Activated naive CD4-positive, alpha-beta T cell treated with anti-CD3 and anti-CD28 coated beads, Interleukin-2, amount 50 U/mL, for 24 hours (primary cell): ENCODE measurements at regions not wholly inside any gene's neighbourhood (a gene's known extent, or its start where the extent isn't known, plus 50 kb on each side); places are given as distances from the start of the nearest gene placed in this dataset.

Experiments used
- H3K27ac Mint-ChIP-seq: one replicate; pipeline ENCODE4 v1.8.0; 2021; ENCODE audit warnings: mild to moderate bottlenecking, mixed read lengths
- H3K27me3 Mint-ChIP-seq: one replicate; pipeline ENCODE4 v1.8.0; 2021; ENCODE audit warnings: mixed read lengths
- H3K36me3 Mint-ChIP-seq: one replicate; pipeline ENCODE4 v1.8.0; 2021; ENCODE audit warnings: mixed read lengths
- H3K4me1 Mint-ChIP-seq: one replicate; pipeline ENCODE4 v1.8.0; 2021; ENCODE audit warnings: mixed read lengths
- H3K4me3 Mint-ChIP-seq: one replicate; pipeline ENCODE4 v1.8.0; 2021; ENCODE audit warnings: mild to moderate bottlenecking, mixed read lengths
- H3K9me3 Mint-ChIP-seq: one replicate; pipeline ENCODE4 v1.8.0; 2021; ENCODE audit warnings: mixed read lengths

DNA sequence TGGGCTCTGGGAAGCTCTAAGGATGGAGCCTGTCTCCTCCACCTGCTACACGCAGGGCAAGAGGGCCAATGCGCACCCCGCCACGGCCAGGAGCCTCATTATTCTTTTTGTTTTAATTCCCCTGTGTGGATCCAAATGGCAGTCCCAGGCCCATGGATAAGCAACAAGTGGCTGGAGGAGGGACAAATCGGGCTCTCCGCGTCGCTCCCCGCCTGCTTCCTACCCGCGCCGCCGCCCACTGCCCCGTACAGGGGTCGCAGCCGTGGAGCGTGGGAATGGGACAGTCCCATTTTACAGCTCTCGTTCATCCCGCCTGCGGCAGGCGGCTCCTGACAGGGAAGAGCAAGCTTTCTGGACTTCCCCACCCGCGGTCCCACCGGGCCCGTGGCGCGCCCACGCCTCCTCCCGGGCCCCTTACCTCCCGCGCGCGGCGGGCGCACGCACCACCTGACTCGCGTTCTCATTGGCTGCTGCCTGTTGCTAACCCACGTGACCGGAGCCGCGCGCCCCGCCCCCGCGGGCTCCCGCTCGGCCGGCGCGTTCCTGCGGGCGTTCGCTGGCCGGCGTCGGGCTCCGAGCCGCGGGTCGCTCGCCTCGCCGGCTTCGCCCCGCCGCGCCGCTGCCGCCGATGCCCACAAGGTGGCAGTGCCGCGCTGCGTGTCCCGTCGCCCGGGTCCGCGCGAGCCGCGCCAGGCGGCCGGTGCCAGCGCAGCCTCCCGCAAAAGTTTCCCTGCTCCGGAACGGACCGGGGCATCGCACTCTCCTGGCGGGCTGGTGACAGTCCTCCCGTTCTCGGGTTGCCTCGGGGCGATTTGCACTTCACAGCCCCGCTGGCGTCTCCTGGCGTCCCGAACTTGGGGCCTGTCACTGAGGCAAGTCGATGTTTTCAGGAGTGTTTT, 93.3 kb downstream of the CD83 start:
- Mint-ChIP-seq H3K36me3 (no peaks in the 10 kb centered on the region), H3K27me3 (no peaks in the 10 kb centered on the region), H3K4me3 (peak overlapping the region; percentile 87), H3K4me1 (peaks cover 16% of the 10 kb centered on the region), H3K27ac (peak overlapping the region; percentile 46), H3K9me3 (no peaks in the 10 kb centered on the region)

DNA sequence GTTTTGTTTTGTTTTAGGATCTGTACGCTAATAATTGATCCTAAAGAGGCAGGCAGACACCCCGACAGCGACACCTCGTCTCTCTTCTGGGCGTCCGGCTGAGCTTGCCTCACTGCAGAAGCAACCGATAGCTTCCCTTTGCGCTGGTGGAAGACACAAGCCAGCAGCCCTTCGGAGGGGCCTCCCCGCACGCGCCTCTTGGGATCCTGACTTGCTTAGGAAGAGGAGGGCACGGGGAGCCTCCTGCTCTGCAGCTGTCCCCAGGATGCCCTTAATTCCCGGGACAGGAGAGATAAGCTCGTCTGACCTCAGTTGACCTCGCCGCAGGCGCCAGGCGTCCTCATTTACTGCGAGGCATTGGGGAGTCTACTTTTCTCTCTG, 94.0 kb downstream of the CD83 start:
- Mint-ChIP-seq H3K36me3 (no peaks in the 10 kb centered on the region), H3K4me3 (peak overlapping the region; percentile 87), H3K27ac (peak overlapping the region; percentile 46), H3K27me3 (no peaks in the 10 kb centered on the region), H3K9me3 (no peaks in the 10 kb centered on the region), H3K4me1 (peaks cover 16% of the 10 kb centered on the region)

DNA sequence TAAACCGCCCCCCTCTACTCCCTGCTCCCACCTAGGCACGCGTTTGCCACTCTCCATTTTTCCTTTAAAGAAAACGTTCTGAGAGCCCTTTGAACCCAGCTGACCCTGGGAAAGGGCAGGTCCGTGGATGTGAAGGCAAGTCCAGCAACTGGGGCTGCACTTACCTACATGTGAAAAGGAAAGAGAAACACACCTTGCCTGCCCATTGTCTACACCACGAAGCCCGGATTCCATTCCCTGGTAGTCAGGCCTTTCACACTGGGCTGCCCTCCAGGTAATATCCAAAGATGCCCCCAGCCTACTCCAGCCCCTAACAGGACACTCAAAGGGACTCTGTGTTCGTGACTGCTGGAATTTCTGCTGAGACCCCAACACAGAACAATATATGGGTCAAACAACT, 94.4 kb downstream of the CD83 start:
- Mint-ChIP-seq H3K36me3 (no peaks in the 10 kb centered on the region), H3K9me3 (no peaks in the 10 kb centered on the region), H3K4me1 (peaks cover 16% of the 10 kb centered on the region)

DNA sequence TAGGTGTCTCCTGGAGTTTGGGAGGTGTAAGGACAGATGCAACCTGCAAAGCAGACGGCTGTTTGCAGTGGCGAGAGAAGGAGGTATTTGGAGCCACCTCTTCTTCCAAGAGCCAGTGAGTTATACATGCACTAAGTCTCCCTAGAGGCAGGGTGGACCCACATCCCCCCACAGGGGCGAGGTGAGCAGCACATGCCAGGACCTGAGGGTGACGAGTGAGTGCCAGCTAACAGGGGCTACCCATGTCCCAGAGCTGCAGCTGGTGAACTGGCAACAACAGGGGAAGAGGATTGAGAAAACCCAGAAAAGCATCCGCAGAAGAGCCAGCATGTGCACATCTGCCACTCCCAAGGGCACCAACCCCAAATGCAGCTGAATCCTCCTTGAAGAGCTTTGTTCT, 95.1 kb downstream of the CD83 start:
- Mint-ChIP-seq H3K4me1 (peaks cover 16% of the 10 kb centered on the region), H3K27me3 (no peaks in the 10 kb centered on the region), H3K4me3 (no peak overlapping the region), H3K27ac (no peak overlapping the region), H3K36me3 (no peaks in the 10 kb centered on the region), H3K9me3 (no peaks in the 10 kb centered on the region)

More for the DNA sequence above, 94.4 kb downstream of the CD83 start:
- Mint-ChIP-seq H3K27me3 (no peaks in the 10 kb centered on the region), H3K27ac (peak overlapping the region; percentile 91), H3K4me3 (peak overlapping the region; percentile 87)

DNA sequence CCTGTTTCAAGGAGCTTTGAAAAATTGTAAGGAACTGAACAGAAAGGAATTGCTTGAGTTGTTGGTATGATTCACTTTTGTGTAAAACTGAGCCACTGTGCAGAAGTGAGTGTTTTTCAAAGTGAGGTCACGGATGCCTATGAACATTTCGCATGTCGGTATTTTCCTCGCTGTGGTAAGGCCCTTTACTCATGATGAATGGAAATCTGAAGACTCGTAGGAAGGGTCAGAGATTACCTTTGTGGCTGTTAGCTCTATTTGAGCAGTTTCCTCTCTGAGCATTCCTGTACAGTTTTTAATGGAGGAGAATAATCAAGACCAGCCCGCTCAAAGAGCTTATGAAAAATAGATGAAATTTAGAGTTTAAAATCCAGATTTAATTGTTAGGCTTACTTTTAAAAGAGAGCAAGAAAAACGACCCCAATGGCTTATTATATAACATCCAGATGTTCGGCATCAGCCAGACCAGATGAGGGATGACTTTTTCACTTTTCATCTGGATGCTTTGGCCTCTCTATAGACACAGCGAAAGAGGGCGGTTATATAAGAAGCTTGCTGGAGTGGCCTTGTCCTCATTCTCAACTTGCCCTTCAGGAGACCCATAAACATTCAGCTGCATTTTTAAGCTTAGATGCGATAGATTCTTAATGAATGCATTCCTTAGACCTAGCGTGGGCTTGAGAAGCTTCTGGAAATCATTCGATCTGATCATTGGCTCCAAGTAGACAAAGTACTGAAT, 99.5 kb downstream of the CD83 start:
- Mint-ChIP-seq H3K4me3 (no peak overlapping the region), H3K27ac (no peak overlapping the region), H3K36me3 (no peaks in the 10 kb centered on the region), H3K27me3 (no peaks in the 10 kb centered on the region), H3K9me3 (no peaks in the 10 kb centered on the region), H3K4me1 (peaks cover 4% of the 10 kb centered on the region)

DNA sequence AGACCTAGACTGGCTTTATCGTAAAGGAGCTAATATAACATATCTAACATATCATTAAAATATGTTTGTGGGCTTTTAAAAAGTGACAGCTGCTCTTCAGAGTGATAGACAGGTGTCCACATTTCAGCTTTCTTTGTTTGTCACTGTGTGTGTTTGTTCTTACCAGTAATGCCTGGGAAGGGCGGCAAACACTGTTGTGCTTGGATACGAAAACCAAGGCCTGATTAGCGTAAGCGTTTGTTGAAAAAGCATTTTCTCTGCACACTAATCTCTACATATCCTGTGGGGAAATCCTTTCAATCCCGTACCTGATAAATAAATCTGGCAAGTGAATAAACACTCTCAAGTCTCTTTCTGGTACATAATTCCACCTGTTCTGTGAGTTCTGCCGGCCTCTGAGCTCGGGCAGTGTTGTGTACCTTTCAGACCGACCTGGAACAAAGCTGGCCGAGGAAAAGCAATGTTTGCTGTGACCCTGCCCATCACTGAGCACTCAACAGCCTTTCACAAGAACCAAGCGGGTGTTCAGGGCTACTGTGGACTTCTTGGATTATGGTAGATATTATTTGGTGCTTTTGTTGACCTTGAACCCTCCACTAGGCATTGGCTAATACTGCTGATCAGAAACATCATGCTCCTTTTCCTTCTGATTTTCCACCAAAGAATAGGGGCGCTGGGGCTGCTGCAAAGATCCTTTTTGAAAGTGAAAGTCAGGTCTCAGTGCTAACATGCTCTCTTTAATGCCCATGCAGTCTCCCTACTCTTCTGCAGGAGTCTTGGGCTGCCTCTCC, 100.4 kb downstream of the CD83 start:
- Mint-ChIP-seq H3K4me3 (no peak overlapping the region), H3K36me3 (no peaks in the 10 kb centered on the region), H3K27ac (no peak overlapping the region), H3K9me3 (no peaks in the 10 kb centered on the region), H3K4me1 (no peaks in the 10 kb centered on the region), H3K27me3 (no peaks in the 10 kb centered on the region)

DNA sequence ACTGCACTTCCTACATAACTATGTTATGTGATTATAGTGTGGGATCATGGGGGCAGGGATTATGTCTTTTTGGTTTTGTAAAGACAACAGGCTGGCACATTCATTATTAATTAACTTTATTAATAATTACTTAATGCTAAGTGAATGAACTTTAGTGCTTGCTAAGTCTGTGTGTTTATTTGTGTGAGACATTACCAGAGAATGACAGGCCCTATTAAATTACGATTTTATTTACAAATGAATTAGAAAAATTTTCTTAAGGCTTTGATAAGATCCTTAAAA, 100.9 kb downstream of the CD83 start:
- Mint-ChIP-seq H3K4me1 (no peaks in the 10 kb centered on the region), H3K27me3 (no peaks in the 10 kb centered on the region), H3K27ac (no peak overlapping the region), H3K36me3 (no peaks in the 10 kb centered on the region), H3K4me3 (no peak overlapping the region), H3K9me3 (no peaks in the 10 kb centered on the region)

DNA sequence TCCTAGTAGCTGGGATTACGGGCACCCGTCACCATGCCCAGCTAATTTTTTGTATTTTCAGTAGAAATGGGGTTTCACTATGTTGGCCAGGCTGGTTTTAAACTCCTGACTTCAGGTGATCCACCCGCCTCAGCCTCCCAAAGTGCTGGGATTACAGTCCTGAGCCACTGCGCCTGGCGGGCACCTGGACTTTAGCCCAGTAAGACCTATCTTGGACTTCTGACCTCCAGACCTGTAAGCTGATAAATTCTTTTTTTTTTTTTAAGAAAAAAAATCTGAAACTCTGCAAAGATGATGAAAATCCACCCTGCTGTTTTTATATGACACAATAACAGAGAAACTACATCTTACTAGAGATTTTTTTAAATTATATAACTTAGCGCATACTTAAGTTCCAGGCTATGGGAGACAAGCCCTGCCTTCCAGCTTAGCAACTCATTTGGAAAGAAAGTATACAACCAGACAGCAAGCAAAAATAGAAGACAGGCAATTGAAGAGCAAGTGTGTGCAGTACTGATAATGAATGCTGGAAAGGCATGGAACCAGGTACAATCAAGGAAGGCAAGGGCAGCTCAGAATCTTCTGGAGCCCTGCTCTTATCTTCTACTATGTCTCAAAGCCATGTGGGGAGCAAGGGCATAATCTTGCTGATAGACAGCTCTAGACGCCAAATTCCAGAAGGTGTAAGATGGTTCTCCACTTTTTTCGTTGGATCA, 104.2 kb downstream of the CD83 start:
- H3K36me3 Mint-ChIP-seq: peaks cover 3% of the 10 kb centered on the region
- H3K4me3 Mint-ChIP-seq: no peak overlapping the region
- no peaks in the 10 kb centered on the region for H3K27me3 Mint-ChIP-seq
- H3K9me3 Mint-ChIP-seq: no peaks in the 10 kb centered on the region
- no peaks in the 10 kb centered on the region for H3K4me1 Mint-ChIP-seq
- H3K27ac Mint-ChIP-seq: no peak overlapping the region

DNA sequence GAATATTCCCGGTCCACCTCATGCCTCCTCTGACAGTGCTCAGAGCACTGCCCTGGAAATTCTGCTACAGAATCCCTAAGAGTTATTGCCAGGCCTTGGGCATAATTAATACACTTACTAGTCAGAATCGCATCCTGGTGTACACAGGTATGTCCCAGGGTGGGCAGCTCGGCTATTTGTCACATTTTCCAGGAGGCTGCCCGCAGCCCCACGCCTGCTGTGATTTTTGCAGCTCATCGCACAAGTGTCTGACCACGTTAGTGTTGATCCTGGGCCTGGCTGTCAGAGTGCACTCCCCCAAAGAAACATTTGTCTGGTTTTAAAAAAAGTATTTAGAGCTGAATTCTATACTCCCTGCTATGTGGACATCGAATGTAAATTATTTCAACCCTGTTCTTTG, 105.4 kb downstream of the CD83 start:
- Mint-ChIP-seq H3K27me3 (no peaks in the 10 kb centered on the region), H3K27ac (no peak overlapping the region), H3K36me3 (peaks cover 3% of the 10 kb centered on the region), H3K4me1 (peaks cover 4% of the 10 kb centered on the region), H3K4me3 (no peak overlapping the region), H3K9me3 (no peaks in the 10 kb centered on the region)

DNA sequence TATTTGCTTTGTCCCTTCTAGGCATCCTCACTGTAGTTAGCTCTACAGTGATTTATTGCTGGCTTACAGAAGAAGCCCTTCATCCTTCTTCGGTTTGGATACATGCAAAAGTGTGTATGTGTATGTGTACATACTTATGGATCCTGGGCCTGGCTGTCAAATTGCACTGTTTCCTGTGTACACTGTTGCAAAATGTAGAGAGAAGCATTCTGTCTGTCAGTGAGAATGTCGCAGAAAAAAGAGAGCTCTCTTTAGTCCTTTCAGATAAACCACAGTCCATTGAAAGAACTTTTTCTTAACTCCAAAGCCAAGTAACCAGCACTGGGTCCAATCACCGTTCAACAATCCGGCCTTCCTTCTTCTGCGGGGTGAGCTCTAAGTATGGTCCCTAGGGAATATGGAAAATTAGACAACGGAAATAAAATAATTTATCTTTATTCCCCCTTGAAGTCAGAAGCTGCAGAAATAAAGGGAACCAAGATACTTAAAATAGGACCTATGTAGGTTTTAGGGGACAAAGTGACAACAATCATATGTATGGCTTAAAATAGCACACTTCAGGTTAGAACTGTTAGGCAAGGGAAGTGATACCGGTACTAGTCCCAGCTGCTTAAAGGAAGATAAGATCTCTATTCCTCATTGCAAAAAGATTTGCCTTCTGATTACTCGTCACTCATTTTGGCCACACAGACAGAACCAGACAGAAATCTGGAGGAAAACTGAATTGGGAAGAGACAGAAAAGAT, 107.0 kb downstream of the CD83 start:
- Mint-ChIP-seq H3K27me3 (no peaks in the 10 kb centered on the region), H3K4me1 (peaks cover 14% of the 10 kb centered on the region), H3K9me3 (no peaks in the 10 kb centered on the region), H3K36me3 (peaks cover 3% of the 10 kb centered on the region), H3K4me3 (no peak overlapping the region), H3K27ac (no peak overlapping the region)

DNA sequence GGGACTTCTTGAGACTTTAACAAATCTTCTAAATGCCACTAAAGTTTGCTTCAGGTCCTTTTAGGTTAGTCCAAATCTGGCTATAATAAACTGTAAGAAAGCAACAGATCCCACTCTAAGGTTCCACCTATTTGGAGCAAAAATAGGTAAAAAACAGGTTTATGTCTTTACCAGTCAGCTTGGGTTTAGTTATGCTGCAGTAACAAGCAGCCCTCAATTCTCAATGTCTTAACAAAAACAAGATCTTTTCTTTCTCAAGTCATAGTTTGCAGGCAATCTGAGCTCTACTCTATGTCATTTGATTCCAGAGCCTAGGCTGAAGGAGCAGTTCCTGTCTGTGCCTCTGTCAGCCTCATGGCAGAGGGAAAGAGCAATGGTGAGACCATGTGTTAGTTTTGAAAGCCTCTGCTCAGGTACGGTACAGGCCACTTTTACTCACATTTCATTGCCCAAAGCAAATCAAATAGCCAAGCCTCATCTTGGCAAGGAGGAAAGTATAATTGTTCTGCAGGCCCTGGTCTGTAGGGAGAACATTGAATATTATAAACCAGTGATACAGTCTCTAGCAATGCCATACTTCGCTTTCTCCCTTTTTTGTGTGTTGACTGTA, 108.6 kb downstream of the CD83 start:
- H3K27ac Mint-ChIP-seq: no peak overlapping the region
- H3K27me3 Mint-ChIP-seq: no peaks in the 10 kb centered on the region
- no peak overlapping the region for H3K4me3 Mint-ChIP-seq
- peaks cover 14% of the 10 kb centered on the region for H3K4me1 Mint-ChIP-seq
- H3K9me3 Mint-ChIP-seq: no peaks in the 10 kb centered on the region
- H3K36me3 Mint-ChIP-seq: peaks cover 3% of the 10 kb centered on the region

DNA sequence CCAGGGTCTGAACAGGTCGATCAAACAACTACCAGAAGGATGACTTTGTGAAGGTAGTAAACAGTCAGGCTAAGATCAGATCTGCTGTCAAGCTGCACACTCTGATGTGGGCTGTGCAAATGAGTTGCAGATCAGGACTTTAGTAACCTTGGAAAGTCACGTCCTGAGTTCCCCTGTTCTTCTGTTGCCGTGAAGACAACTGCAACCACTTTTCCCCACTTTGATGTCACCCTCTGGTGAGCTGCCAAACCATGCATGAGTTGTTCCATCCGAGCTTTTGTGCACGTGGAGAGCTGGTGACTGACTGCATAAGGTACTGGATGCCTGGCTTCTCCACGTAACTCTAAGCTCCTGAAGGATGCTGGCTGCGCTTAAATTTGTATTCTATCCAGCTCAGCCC, 111.0 kb downstream of the CD83 start:
- Mint-ChIP-seq H3K27me3 (no peaks in the 10 kb centered on the region), H3K36me3 (peaks cover 3% of the 10 kb centered on the region), H3K4me3 (no peak overlapping the region), H3K9me3 (no peaks in the 10 kb centered on the region), H3K4me1 (peaks cover 24% of the 10 kb centered on the region), H3K27ac (no peak overlapping the region)

DNA sequence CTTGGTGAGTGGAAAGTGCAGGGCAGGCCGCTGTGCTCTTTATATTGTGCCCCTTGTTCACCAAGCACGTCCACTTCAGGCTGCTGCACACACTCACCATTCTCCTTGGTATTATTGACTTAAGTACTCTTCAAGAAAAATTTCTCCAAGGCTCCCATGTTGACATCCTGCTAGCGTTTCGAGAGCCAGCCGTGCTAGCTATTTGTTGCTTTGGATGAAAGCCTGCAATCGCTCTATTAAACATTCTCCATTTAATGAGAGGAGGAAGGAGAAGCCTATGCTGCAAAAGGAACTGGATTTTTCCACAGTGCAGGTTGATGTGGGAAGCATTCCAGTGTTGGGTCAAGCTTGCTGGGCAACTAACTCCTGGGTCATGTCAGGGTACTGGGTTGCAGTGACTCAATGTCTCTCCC, 113.5 kb downstream of the CD83 start:
- H3K4me3 Mint-ChIP-seq: no peak overlapping the region
- no peak overlapping the region for H3K27ac Mint-ChIP-seq
- no peaks in the 10 kb centered on the region for H3K27me3 Mint-ChIP-seq
- H3K4me1 Mint-ChIP-seq: peaks cover 24% of the 10 kb centered on the region
- no peaks in the 10 kb centered on the region for H3K9me3 Mint-ChIP-seq
- H3K36me3 Mint-ChIP-seq: no peaks in the 10 kb centered on the region

DNA sequence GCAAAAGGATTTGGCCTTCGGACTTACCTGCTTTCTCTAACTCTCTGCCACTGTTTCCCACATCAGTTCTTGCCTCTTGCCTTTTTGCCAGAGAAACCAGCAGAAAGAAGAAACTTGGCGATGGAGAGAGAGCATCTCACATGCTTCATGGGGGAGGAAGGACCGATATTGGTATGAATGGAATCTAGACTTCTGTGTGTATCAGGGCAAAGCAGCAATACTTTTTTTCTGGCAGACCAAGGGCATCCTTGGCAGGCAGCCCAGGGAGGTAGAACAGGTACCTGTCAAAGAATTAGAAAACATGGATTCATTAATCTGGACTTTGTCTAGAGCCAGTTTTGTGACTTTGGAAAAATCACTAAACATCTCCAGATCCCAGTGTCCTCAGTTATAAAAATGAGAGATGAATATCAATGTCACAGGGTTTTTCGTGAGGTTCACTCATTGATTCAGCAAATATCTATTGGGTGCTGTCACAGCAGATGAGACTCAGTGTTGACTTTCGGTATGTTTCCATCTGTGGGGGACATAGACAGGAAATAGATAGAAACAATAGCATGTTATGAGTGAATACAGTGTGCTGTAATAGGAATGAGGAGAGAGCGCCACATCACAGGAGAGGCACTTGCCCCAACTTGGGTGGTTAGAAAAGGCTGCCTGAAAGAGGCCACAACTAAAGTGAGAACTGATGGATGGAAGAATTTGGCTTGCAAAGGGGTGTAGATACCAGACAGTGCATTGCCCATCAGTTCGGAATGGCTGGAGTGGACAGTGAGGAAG, 114.1 kb downstream of the CD83 start:
- Mint-ChIP-seq H3K27ac (peak overlapping the region; percentile 53), H3K36me3 (no peaks in the 10 kb centered on the region), H3K4me3 (no peak overlapping the region), H3K9me3 (no peaks in the 10 kb centered on the region), H3K4me1 (peaks cover 24% of the 10 kb centered on the region), H3K27me3 (no peaks in the 10 kb centered on the region)
